HFF-Myc (cell line): ENCODE measurements at regions not wholly inside any gene's neighbourhood (a gene's known extent, or its start where the extent isn't known, plus 50 kb on each side); places are given as distances from the start of the nearest gene placed in this dataset.

ENCODE experiments used
- DNase-seq: peaks from one replicate; pipeline ENCODE4 v3.0.0-alpha.2; 2011; ENCODE audit warnings: low read depth; ENCODE audit errors: extremely low read depth
- H3K4me3 ChIP-seq: replicated peaks from 2 replicates; pipeline ENCODE4 v1.5.1; 2011; ENCODE audit warnings: low read depth, mild to moderate bottlenecking, control low read depth, low read length
- TF ChIP-seq, protein P1 (sequence below): IDR thresholded peaks from 2 replicates; pipeline ENCODE4 v1.5.1; 2012; ENCODE audit warnings: mild to moderate bottlenecking, low read depth, low read length, control low read depth; ENCODE audit errors: missing control alignments

DNA sequence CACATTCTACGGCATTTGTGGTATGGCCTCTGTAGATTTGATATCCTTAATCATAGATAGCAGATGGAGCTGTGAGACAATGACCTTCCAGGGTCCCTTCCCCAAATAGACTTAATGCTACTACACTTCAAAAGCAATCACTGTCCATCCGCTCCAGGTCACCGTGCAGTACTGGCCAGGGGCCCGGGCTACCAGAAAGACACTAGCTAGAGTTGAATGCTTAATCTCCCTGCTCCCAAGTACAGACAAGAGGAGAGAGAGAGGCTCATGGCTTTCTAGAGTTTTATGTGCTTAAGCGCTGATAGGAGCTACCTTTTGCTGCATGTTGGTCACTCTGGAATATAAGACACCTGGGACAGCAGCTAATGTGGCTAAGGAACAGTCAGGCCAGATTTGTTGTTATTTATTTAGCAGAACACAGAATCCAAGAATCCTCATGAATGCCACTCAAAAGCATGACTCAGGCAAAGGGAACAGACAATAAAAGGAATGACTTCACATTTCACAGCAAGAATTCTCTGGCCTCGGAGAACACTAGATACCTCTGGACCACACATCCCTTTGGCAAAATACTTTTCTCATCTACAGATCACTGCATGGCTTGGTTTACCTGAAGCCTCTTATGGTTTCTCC, 165.0 kb downstream of the LACC1 start:
- DNase-seq, result no peak
- H3K4me3 ChIP-seq, result no peak overlapping the region
- TF ChIP-seq, protein P1, sequence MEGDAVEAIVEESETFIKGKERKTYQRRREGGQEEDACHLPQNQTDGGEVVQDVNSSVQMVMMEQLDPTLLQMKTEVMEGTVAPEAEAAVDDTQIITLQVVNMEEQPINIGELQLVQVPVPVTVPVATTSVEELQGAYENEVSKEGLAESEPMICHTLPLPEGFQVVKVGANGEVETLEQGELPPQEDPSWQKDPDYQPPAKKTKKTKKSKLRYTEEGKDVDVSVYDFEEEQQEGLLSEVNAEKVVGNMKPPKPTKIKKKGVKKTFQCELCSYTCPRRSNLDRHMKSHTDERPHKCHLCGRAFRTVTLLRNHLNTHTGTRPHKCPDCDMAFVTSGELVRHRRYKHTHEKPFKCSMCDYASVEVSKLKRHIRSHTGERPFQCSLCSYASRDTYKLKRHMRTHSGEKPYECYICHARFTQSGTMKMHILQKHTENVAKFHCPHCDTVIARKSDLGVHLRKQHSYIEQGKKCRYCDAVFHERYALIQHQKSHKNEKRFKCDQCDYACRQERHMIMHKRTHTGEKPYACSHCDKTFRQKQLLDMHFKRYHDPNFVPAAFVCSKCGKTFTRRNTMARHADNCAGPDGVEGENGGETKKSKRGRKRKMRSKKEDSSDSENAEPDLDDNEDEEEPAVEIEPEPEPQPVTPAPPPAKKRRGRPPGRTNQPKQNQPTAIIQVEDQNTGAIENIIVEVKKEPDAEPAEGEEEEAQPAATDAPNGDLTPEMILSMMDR, result no peak

DNA sequence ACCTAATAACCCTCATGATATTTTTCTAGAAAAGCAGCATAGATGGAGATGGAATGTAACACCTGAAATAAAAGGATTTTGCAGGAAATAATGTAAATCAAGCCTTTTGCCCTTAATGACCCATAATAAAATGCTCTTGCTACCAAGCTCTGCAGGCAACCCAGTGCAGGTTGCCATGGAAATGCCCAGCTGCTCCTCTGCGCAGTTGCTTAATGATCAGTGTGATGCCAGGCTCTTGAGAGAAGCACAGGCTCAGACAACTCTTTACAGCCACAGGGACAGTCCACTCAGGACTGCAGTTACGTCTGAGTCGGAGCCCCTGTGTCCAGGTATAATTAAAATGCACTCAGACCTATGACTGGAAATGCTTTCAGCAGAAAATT, 165.5 kb downstream of the LACC1 start:
- DNase-seq, result no peak
- TF ChIP-seq, protein P1, result no peak
- no peak overlapping the region for H3K4me3 ChIP-seq

DNA sequence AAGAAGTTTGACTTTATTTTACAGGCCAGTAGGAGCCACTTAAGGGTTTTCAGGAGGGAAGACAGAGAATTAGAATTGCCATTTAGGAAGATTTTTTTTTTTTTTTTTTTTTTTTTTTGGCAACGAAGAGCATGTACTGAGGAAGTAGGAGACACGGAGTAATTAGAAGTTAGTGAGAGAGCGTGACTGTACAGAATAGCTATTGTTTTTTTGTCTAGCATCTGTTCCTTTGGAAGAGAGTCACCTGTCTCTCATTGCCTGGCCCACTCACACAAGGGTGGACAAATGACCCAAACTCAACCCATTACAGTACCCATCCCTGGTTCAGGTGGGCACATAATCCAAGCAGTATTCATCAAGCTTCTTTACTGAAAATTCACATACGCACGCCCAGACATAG, 166.7 kb downstream of the LACC1 start:
- no peak overlapping the region for H3K4me3 ChIP-seq
- DNase-seq, result no peak
- TF ChIP-seq, protein P1, result no peak

DNA sequence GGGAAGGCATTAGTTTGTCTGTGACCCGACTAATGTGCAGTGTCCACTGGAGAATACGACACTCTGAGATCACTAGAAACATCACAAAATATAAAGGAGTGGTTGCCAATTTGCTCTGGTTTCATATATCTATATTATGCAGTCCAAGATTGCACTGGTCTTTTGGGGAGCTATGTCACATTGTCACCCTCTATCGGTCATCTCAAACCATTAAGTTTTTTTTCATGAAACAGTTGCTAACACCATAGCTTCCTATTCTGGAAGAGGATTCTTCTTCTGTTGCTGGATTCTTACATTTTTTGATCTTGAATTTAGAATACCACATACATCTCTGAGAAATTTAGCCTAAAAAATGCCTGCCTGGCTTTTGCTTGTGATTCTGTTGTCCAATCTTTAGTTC, 168.6 kb downstream of the LACC1 start:
- no peak for DNase-seq
- TF ChIP-seq, protein P1, result no peak
- no peak overlapping the region for H3K4me3 ChIP-seq

DNA sequence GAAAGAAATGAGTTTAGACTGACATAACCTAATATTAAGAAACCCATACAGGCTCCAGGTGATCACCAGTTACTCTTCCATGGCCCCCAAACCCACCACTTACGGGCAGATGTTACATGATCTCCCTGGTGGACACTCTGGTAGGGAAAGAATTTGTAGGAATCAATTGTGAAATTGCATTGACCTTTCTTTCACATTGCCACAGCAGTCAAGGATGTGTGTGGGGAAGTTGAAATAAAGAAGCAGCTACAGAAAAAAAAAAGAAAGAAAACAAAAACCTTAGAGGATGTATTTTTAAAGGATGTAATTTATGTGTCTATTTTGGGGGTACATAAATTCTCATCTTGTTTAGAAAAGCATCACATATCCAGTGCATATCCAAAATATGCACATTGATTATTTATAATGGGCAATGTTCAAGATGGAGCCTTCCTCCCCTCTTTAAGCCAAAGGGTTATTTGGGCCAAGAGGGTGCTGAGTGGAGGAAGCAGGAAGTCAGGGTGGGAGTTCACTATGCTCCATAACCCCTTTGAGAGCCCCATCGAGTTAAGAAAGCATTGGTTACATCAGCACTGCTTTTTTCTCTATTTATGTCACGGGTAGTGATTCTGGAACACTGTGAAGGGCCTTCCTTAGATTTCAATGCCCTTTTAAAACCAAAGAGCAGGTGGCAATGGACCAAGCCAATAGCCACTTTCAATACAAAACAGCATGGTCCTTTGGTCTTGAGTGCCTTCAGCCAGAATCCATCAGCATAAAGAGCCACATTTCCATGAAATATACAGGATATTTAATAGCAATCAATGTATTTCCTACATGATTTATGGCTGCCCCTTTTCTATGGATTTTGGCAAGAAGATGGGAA, 169.6 kb downstream of the LACC1 start:
- DNase-seq, result no peak
- H3K4me3 ChIP-seq, result no peak overlapping the region
- TF ChIP-seq, protein P1, result no peak

DNA sequence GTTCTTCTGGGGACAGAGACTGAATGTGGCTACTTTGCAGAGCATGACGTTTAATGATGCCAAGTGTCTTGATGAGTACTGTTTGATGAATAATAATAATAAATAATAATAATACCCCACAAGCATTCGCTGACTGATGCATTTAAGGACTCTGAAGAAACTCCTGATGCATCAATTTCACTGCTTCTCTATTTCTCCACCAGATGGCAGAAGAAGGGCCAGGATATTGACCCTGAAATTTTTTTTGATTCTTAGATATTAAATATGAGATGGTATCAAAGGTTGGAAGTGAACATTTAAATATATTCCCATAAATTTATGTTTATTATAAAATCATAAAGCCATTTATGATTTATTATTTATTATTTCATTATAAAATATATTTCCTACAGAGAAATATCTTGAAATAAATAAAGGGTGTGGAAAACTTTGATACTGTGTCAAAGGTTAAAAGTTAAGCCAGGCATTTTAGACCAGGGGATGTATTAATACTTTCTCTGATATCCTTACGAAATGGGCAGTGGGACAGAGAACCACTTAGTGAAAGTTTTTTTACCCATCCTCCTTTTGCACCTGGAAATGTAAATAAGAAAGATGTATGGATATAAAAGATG, 170.9 kb downstream of the LACC1 start:
- no peak overlapping the region for H3K4me3 ChIP-seq
- TF ChIP-seq, protein P1, result peak; percentile 60
- DNase-seq, result no peak
